GM18505 (cell line): ENCODE measurements at regions not wholly inside any gene's neighbourhood (a gene's known extent, or its start where the extent isn't known, plus 50 kb on each side); places are given as distances from the start of the nearest gene placed in this dataset.

ENCODE experiments used
- ATAC-seq: cut with Tn5 transposase; IDR thresholded peaks from one replicate; pipeline ENCODE4 v1.9.1; 2021; ENCODE audit not compliant: unreplicated experiment
- POLR2A ChIP-seq: IDR thresholded peaks from 4 replicates; pipeline ENCODE4 v1.6.1; 2011; ENCODE audit warnings: borderline replicate concordance; ENCODE audit not compliant: insufficient read depth, insufficient read length; ENCODE audit errors: extremely low read depth

- TF ChIP-seq POLR2A = no peak
- ATAC-seq = no peak
Observed at GRCh38 chrX:137425986-137426385, 139.9 kb upstream of the ZIC3 start.

GRCh38 chrX:137425273-137425902 lies 140.5 kb upstream of the ZIC3 start:
- ATAC-seq = no peak
- no peak for TF ChIP-seq POLR2A

GRCh38 chrX:137424679-137425078 lies 141.2 kb upstream of the ZIC3 start:
- no peak for ATAC-seq
- TF ChIP-seq POLR2A = no peak

GRCh38 chrX:137423241-137423640 lies 142.7 kb upstream of the ZIC3 start:
- TF ChIP-seq POLR2A = no peak
- no peak for ATAC-seq

GRCh38 chrX:137418086-137418485 lies 147.8 kb upstream of the ZIC3 start:
- ATAC-seq = no peak
- TF ChIP-seq POLR2A = no peak

GRCh38 chrX:137413190-137413589 lies 152.7 kb upstream of the ZIC3 start:
- no peak for TF ChIP-seq POLR2A
- no peak for ATAC-seq

- no peak for TF ChIP-seq POLR2A
- no peak for ATAC-seq
Observed at GRCh38 chrX:137405449-137406140, 160.3 kb upstream of the ZIC3 start.

GRCh38 chrX:137401092-137401491 lies 164.8 kb upstream of the ZIC3 start:
- ATAC-seq = no peak
- no peak for TF ChIP-seq POLR2A

- ATAC-seq = peak; percentile 50
- TF ChIP-seq POLR2A = no peak
Observed at GRCh38 chrX:137387646-137388045, 178.3 kb upstream of the ZIC3 start.

- no peak for TF ChIP-seq POLR2A
- no peak for ATAC-seq
Observed at GRCh38 chrX:137366018-137366633, 199.8 kb upstream of the ZIC3 start.

- no peak for ATAC-seq
- TF ChIP-seq POLR2A = no peak
Observed at GRCh38 chrX:137363559-137363958, 202.4 kb upstream of the ZIC3 start.

GRCh38 chrX:137362583-137362982 lies 203.3 kb upstream of the ZIC3 start:
- no peak for TF ChIP-seq POLR2A
- ATAC-seq = no peak

- ATAC-seq = no peak
- TF ChIP-seq POLR2A = no peak
Observed at GRCh38 chrX:137354851-137355250, 211.1 kb upstream of the ZIC3 start.

- no peak for ATAC-seq
- no peak for TF ChIP-seq POLR2A
Observed at GRCh38 chrX:137353404-137353803, 212.5 kb upstream of the ZIC3 start.
